ENCODE measurements at regions not wholly inside any gene's neighbourhood (a gene's known extent, or its start where the extent isn't known, plus 50 kb on each side); places are given as distances from the start of the nearest gene placed in this dataset.

GRCh38 chr2:240211096-240211495 lies 70.6 kb upstream of the OTOS start (continued):
- TF ChIP-seq BCL11A (IDR thresholded peaks at IDR 0.05; ENCODE audit: low read depth in 2 of 2, low read length in 2 of 2), result no peak
- no peak for TF ChIP-seq EZH2 (IDR thresholded peaks at IDR 0.05; ENCODE audit: low read depth, low read length, severe bottlenecking)
- no peak for TF ChIP-seq NANOG (IDR thresholded peaks at IDR 0.05; ENCODE audit: insufficient read depth, low read depth, low read length, poor library complexity, severe bottlenecking)
- TF ChIP-seq USF2 (IDR thresholded peaks at IDR 0.05; ENCODE audit: low read length), result no peak
- TF ChIP-seq RXRA (IDR thresholded peaks at IDR 0.05; ENCODE audit: insufficient read depth, low read depth, low read length), result no peak
- no peak for TF ChIP-seq CTCF (IDR thresholded peaks at IDR 0.05; ENCODE audit: control extremely low read depth in 1 of 3, insufficient read depth in 1 of 3, low read depth in 1 of 3, low read length in 3 of 3)
- no peak for TF ChIP-seq BACH1 (IDR thresholded peaks at IDR 0.05; ENCODE audit: low read length)
- no peak for TF ChIP-seq CBX8 (IDR thresholded peaks at IDR 0.05; ENCODE audit: borderline replicate concordance, low read depth, low read length)

Data from H1 (cell line).